Keratinocyte (primary cell): ENCODE measurements at regions not wholly inside any gene's neighbourhood (a gene's known extent, or its start where the extent isn't known, plus 50 kb on each side); places are given as distances from the start of the nearest gene placed in this dataset.

Source experiments
- DNase-seq: peaks from one replicate; pipeline ENCODE4 v3.0.0-alpha.2; 2011; ENCODE audit warnings: low read depth, missing footprints, low spot score
- FAIRE-seq: peaks from 2 replicates; lab custom pipeline; 2011; peaks lifted over from hg19 to GRCh38; lab: Jason Lieb, UNC
- H2AFZ ChIP-seq: 2 replicates; pipeline ENCODE4 v1.6.0; 2012; ENCODE audit warnings: low read length, control low read depth, inconsistent platforms; ENCODE audit not compliant: control insufficient read depth
- H3K27ac ChIP-seq: 2 replicates; pipeline ENCODE4 v1.5.1; 2011; ENCODE audit warnings: low read length; ENCODE audit not compliant: control insufficient read depth, insufficient read depth
- H3K27me3 ChIP-seq: 3 replicates; pipeline ENCODE4 v1.6.0; 2011; ENCODE audit warnings: low read length; ENCODE audit not compliant: control insufficient read depth, insufficient read depth; ENCODE audit errors: extremely low read depth
- H3K36me3 ChIP-seq, 2 experiments: 2 replicates in 1 of 2; 3 replicates in 1 of 2; pipeline ENCODE4 v1.5.1; 2011; ENCODE audit warnings: low read length in 2 of 2, mild to moderate bottlenecking in 1 of 2; ENCODE audit not compliant: control insufficient read depth in 2 of 2, insufficient read depth in 2 of 2; ENCODE audit errors: extremely low read depth in 1 of 2
- H3K4me1 ChIP-seq: 3 replicates; pipeline ENCODE4 v1.5.1; 2011; ENCODE audit warnings: low read length; ENCODE audit not compliant: control insufficient read depth, insufficient read depth; ENCODE audit errors: extremely low read depth
- H3K4me2 ChIP-seq: 3 replicates; pipeline ENCODE4 v1.6.0; 2011; ENCODE audit warnings: low read depth, low read length; ENCODE audit not compliant: control insufficient read depth, insufficient read depth; ENCODE audit errors: extremely low read depth
- H3K4me3 ChIP-seq, 3 experiments: fragments of 200-600 bp in 1 of 3; sonication (generic) in 1 of 3; 2 replicates in 2 of 3; 3 replicates in 1 of 3; pipeline ENCODE4 v1.5.1; 2011 to 2016; ENCODE audit warnings: low read length in 3 of 3, mild to moderate bottlenecking in 3 of 3, control low read depth in 2 of 3, inconsistent platforms in 1 of 3, low read depth in 1 of 3, mixed read lengths in 1 of 3, mixed run types in 1 of 3, moderate library complexity in 1 of 3; ENCODE audit not compliant: control insufficient read depth in 2 of 3, insufficient read depth in 2 of 3; ENCODE audit errors: extremely low read depth in 1 of 3
- H3K79me2 ChIP-seq: 2 replicates; pipeline ENCODE4 v1.6.0; 2012; ENCODE audit warnings: low read length; ENCODE audit not compliant: control insufficient read depth, insufficient read depth
- H3K9ac ChIP-seq: 3 replicates; pipeline ENCODE4 v1.6.0; 2011; ENCODE audit warnings: low read length; ENCODE audit not compliant: control insufficient read depth, insufficient read depth; ENCODE audit errors: extremely low read depth
- H3K9me1 ChIP-seq: 3 replicates; pipeline ENCODE4 v1.6.0; 2011; ENCODE audit warnings: low read length; ENCODE audit not compliant: control insufficient read depth, insufficient read depth; ENCODE audit errors: extremely low read depth
- H3K9me3 ChIP-seq: 2 replicates; pipeline ENCODE4 v1.5.1; 2012; ENCODE audit warnings: low read depth, low read length; ENCODE audit not compliant: control insufficient read depth
- H4K20me1 ChIP-seq: 3 replicates; pipeline ENCODE4 v1.6.0; 2011; ENCODE audit warnings: low read length; ENCODE audit not compliant: control insufficient read depth, insufficient read depth; ENCODE audit errors: extremely low read depth
- CTCF ChIP-seq, 3 experiments: IDR thresholded peaks in 1 of 3; conservative IDR thresholded peaks in 1 of 3; optimal IDR thresholded peaks in 1 of 3; 2 replicates in 2 of 3; 3 replicates in 1 of 3; pipeline versions ENCODE3 to v1.5.1; 2011; ENCODE audit warnings: low read length in 3 of 3, mild to moderate bottlenecking in 3 of 3, moderate library complexity in 2 of 3, control low read depth in 1 of 3, inconsistent platforms in 1 of 3; ENCODE audit not compliant: insufficient read depth in 2 of 3; ENCODE audit errors: extremely low read depth in 1 of 3
- EZH2 ChIP-seq: IDR thresholded peaks from one replicate; pipeline ENCODE4 v1.6.1; 2012; ENCODE audit warnings: inconsistent platforms, mild to moderate bottlenecking, low read length, moderate library complexity
- dilution Hi-C: fragments of 300-500 bp; cut with MboI; formaldehyde crosslinking; loops from one replicate; pipeline ENCODE4 v1.7.0; 2020; ENCODE audit warnings: low sequenced_read_pairs; ENCODE audit not compliant: extremely low pct_ligation_motif_present

- no peak for DNase-seq
- Histone ChIP-seq H3K9ac (no peak overlapping the region), H3K27me3 (no peaks in the 10 kb centered on the region), H3K9me1 (no peaks in the 10 kb centered on the region), H3K9me3 (no peaks in the 10 kb centered on the region), H3K4me2 (no peak overlapping the region), H3K79me2 (no peaks in the 10 kb centered on the region), H3K4me1 (no peaks in the 10 kb centered on the region), H3K36me3 (no peaks in the 10 kb centered on the region), H4K20me1 (no peaks in the 10 kb centered on the region), H2AFZ (no peak overlapping the region), H3K27ac (no peak overlapping the region), H3K4me3 (no peak overlapping the region)
- peak; percentile 34 for FAIRE-seq
- dilution Hi-C loops = no loop called here
- no peak for TF ChIP-seq EZH2
- no peak for TF ChIP-seq CTCF (optimal IDR thresholded peaks at IDR 0.05 in 1 of 3, IDR thresholded peaks at IDR 0.05 in 1 of 3, conservative IDR thresholded peaks at IDR 0.05 in 1 of 3; ENCODE audit: extremely low read depth in 1 of 3, insufficient read depth in 2 of 3, low read length in 3 of 3)
Observed at GRCh38 chr3:55247666-55248065, 239.4 kb downstream of the WNT5A start.

DNA sequence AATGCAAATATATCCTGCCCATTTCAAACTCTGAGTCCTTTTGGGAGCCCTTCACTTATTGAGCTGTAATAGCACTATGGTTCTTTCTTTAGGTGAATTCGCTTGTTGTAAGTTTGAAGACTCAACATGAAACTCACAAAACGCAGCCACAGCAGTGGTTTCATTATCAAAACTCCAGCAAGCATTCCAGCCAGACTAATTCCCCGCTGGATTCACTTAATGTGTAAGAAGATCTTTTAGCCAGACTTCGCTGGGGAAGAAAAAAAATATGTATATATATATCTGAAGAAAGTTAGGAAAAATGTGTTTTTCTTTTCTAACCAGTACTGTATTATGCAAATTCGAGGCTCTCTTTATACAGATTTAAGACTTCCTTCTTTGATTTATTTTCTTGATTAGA is 241.1 kb downstream of the WNT5A start:
- Histone ChIP-seq H3K4me2 (no peak overlapping the region), H3K9me3 (no peaks in the 10 kb centered on the region), H3K4me3 (no peak overlapping the region), H3K27ac (no peak overlapping the region), H3K4me1 (no peaks in the 10 kb centered on the region), H3K36me3 (no peaks in the 10 kb centered on the region), H3K9me1 (no peaks in the 10 kb centered on the region), H3K9ac (no peak overlapping the region), H4K20me1 (no peaks in the 10 kb centered on the region), H2AFZ (no peak overlapping the region), H3K79me2 (no peaks in the 10 kb centered on the region), H3K27me3 (no peaks in the 10 kb centered on the region)
- dilution Hi-C loops = no loop called here
- TF ChIP-seq CTCF (optimal IDR thresholded peaks at IDR 0.05 in 1 of 3, IDR thresholded peaks at IDR 0.05 in 1 of 3, conservative IDR thresholded peaks at IDR 0.05 in 1 of 3; ENCODE audit: extremely low read depth in 1 of 3, insufficient read depth in 2 of 3, low read length in 3 of 3) (no peak), EZH2 (no peak)
- FAIRE-seq = no peak
- DNase-seq = no peak
